ENCODE measurements at regions not wholly inside any gene's neighbourhood (a gene's known extent, or its start where the extent isn't known, plus 50 kb on each side); places are given as distances from the start of the nearest gene placed in this dataset.
"Not testable (repeated sequence)": the region's sequence is repeated elsewhere in the genome, so short reads cannot be mapped to it uniquely, and the experiment has no call there.

DNA sequence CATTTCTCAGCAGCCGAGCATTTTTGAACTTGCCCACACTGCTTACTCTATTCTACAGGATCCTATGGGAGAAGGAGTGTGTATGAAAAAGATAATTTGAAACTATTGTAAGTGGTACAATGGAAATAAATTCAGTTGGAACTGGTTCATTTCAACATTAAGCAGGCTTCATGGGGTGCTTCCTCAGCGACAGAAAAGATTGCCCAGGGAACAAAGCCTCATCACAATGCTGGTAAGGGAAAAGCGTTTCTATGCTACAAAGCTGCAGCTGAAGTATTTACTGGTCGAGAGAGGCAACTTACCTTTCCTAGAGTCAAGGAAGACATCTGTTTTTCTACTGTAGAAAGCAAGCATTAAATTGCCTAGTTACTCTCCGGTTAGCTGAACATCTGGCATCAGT is 568.2 kb upstream of the ZP4 start:
- no peak overlapping the region for H3K27ac ChIP-seq (ENCODE audit: low read depth in 1 of 2, low read length in 1 of 2)
- H3K9me3 ChIP-seq (ENCODE audit: control insufficient read depth in 2 of 2, insufficient read depth in 1 of 2, low read length in 1 of 2), result no peaks in the 10 kb centered on the region
- no peaks in the 10 kb centered on the region for H3K36me3 ChIP-seq (ENCODE audit: control insufficient read depth in 2 of 2, insufficient read depth in 2 of 2, low read length in 1 of 2)
- no peaks in the 10 kb centered on the region for H3K4me1 ChIP-seq (ENCODE audit: control insufficient read depth in 2 of 2, insufficient read depth in 2 of 2, low read length in 2 of 2)
- 82% methylated on average over 5 of the region's 5 CpGs for WGBS
- H3K27me3 ChIP-seq (ENCODE audit: control insufficient read depth in 2 of 2, insufficient read depth in 1 of 2, low read length in 1 of 2), result no peaks in the 10 kb centered on the region
- DNase-seq (ENCODE audit: low read depth in 6 of 9, low spot score in 9 of 9), result no peak
- no peak overlapping the region for H3K4me3 ChIP-seq (ENCODE audit: low read length in 2 of 2)

DNA sequence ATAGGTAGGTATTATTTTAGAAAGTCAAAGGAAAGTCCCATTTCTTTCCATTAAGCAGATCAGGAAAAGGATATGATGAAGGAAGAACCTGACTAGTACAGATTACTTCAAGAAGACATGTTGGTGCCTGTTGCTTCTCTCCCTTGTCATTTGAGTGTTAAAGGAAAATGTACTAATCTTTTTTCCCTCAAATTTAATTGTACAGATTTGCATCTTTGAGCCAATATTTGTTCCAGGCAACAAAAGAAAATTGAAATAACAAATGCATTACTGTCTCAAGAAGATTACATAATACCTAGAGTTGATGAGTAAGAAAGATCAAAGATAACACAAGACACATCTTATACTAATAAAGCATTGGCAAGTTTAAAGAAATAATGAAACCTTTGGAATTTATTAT is 566.9 kb upstream of the ZP4 start:
- no peaks in the 10 kb centered on the region for H3K27me3 ChIP-seq (ENCODE audit: control insufficient read depth in 2 of 2, insufficient read depth in 1 of 2, low read length in 1 of 2)
- DNase-seq (ENCODE audit: low read depth in 6 of 9, low spot score in 9 of 9), result no peak
- H3K9me3 ChIP-seq (ENCODE audit: control insufficient read depth in 2 of 2, insufficient read depth in 1 of 2, low read length in 1 of 2), result no peaks in the 10 kb centered on the region

DNA sequence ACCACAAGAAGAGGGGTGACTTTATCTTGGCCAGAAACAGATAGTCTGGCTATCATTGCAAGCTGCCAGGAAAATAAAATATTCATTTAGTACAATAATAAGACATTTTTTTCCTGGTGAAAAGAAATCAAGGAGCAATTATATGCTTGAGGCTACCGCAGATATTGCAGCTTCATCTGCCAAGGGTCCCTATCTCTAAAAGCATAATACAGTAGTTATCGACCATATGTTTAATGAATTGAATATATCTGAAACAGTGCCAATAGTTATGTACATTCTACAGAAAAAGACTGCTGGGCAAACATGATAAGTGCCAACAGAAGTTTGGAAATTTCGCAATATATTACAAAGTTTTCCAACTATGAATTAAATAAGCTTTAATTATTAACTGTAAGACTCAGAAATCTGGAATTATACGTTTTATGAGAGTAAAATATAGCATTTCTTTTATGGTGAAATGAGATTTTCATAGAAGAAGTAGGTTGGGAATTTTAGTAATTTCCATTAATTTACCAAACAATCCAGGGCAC is 561.1 kb upstream of the ZP4 start:
- Histone ChIP-seq H3K9me3 (ENCODE audit: control insufficient read depth in 2 of 2, insufficient read depth in 1 of 2, low read length in 1 of 2) (no peaks in the 10 kb centered on the region), H3K4me1 (ENCODE audit: control insufficient read depth in 2 of 2, insufficient read depth in 2 of 2, low read length in 2 of 2) (no peaks in the 10 kb centered on the region), H3K27ac (ENCODE audit: low read depth in 1 of 2, low read length in 1 of 2) (no peak overlapping the region), H3K4me3 (ENCODE audit: low read length in 2 of 2) (no peak overlapping the region), H3K36me3 (ENCODE audit: control insufficient read depth in 2 of 2, insufficient read depth in 2 of 2, low read length in 1 of 2) (no peaks in the 10 kb centered on the region), H3K27me3 (ENCODE audit: control insufficient read depth in 2 of 2, insufficient read depth in 1 of 2, low read length in 1 of 2) (no peaks in the 10 kb centered on the region)
- 89% methylated on average over 4 of the region's 4 CpGs for WGBS
- no peak for DNase-seq (ENCODE audit: low read depth in 6 of 9, low spot score in 9 of 9)

More for the DNA sequence above, 566.9 kb upstream of the ZP4 start:
- Histone ChIP-seq H3K27ac (ENCODE audit: low read depth in 1 of 2, low read length in 1 of 2) (no peak overlapping the region), H3K36me3 (ENCODE audit: control insufficient read depth in 2 of 2, insufficient read depth in 2 of 2, low read length in 1 of 2) (no peaks in the 10 kb centered on the region), H3K4me3 (ENCODE audit: low read length in 2 of 2) (no peak overlapping the region), H3K4me1 (ENCODE audit: control insufficient read depth in 2 of 2, insufficient read depth in 2 of 2, low read length in 2 of 2) (no peaks in the 10 kb centered on the region)

DNA sequence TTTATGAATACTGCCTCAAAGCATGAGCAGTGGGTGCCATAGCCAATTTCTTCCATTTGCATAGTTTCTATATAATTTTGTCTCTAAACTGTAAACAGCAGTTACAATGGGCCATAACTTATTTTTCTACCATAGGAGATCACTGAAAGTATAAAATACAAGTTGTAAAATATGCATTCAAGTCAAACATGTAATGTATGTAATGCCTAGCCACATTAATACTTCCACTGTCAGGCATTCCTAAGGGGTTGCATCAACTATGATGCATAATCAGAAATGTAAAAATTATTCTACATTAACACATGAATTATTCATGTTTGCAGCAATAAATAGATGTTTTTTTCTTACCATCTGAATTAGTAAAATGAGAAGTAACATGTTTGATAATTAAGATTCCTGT is 560.3 kb upstream of the ZP4 start:
- DNase-seq (ENCODE audit: low read depth in 6 of 9, low spot score in 9 of 9), result no peak
- Histone ChIP-seq H3K36me3 (ENCODE audit: control insufficient read depth in 2 of 2, insufficient read depth in 2 of 2, low read length in 1 of 2) (no peaks in the 10 kb centered on the region), H3K27me3 (ENCODE audit: control insufficient read depth in 2 of 2, insufficient read depth in 1 of 2, low read length in 1 of 2) (no peaks in the 10 kb centered on the region)

DNA sequence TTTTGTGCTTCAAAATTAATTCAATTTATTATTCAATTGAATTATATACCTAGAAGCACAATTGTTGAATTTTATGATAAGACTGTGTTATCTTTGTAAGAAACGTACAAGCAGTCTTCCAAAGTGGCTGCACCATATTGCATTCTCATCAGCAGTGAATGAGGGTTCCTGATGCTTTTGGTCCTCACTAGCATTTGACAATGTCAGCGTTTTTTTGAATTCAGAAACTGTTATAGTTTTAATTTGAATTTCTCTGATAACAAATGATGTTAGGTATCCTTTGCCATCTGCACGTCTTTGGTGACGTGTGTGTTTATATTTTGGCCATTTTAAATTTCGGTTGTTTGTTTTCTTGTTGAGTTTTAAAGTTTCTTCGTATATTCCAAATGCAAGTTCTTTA is 553.0 kb upstream of the ZP4 start:
- Histone ChIP-seq H3K36me3 (ENCODE audit: control insufficient read depth in 2 of 2, insufficient read depth in 2 of 2, low read length in 1 of 2) (no peaks in the 10 kb centered on the region), H3K27ac (ENCODE audit: low read depth in 1 of 2, low read length in 1 of 2) (no peak overlapping the region)
- 92% methylated on average over 6 of the region's 6 CpGs for WGBS

More for the DNA sequence above, 560.3 kb upstream of the ZP4 start:
- Histone ChIP-seq H3K9me3 (ENCODE audit: control insufficient read depth in 2 of 2, insufficient read depth in 1 of 2, low read length in 1 of 2) (no peaks in the 10 kb centered on the region), H3K4me1 (ENCODE audit: control insufficient read depth in 2 of 2, insufficient read depth in 2 of 2, low read length in 2 of 2) (no peaks in the 10 kb centered on the region), H3K4me3 (ENCODE audit: low read length in 2 of 2) (no peak overlapping the region), H3K27ac (ENCODE audit: low read depth in 1 of 2, low read length in 1 of 2) (no peak overlapping the region)

DNA sequence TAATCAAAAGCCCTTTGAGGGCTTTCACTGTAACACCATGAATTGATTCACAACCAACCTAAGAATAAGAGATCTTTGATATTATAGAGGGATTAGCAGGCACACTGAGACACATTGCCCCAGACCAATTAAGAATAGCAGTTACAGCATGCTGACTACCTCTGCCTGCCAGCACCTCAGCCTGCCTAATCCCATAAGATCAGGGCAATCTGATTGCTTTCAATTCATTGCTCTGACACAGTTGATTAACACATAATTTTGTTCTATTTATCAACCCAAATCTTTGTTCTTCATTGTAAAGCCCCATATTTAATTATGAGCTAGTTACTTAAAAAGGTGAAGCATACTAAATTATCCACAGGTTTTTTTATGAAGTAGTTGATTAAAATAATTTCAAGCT is 548.8 kb upstream of the ZP4 start:
- no peaks in the 10 kb centered on the region for H3K36me3 ChIP-seq (ENCODE audit: control insufficient read depth in 2 of 2, insufficient read depth in 2 of 2, low read length in 1 of 2)
- H3K9me3 ChIP-seq (ENCODE audit: control insufficient read depth in 2 of 2, insufficient read depth in 1 of 2, low read length in 1 of 2), result no peaks in the 10 kb centered on the region
- H3K27ac ChIP-seq (ENCODE audit: low read depth in 1 of 2, low read length in 1 of 2), result no peak overlapping the region
- H3K27me3 ChIP-seq (ENCODE audit: control insufficient read depth in 2 of 2, insufficient read depth in 1 of 2, low read length in 1 of 2), result no peaks in the 10 kb centered on the region
- DNase-seq (ENCODE audit: low read depth in 6 of 9, low spot score in 9 of 9), result no peak
- H3K4me1 ChIP-seq (ENCODE audit: control insufficient read depth in 2 of 2, insufficient read depth in 2 of 2, low read length in 2 of 2), result no peaks in the 10 kb centered on the region
- H3K4me3 ChIP-seq (ENCODE audit: low read length in 2 of 2), result no peak overlapping the region

More for the DNA sequence above, 553.0 kb upstream of the ZP4 start:
- no peak overlapping the region for H3K4me3 ChIP-seq (ENCODE audit: low read length in 2 of 2)
- no peak for DNase-seq (ENCODE audit: low read depth in 6 of 9, low spot score in 9 of 9)
- no peaks in the 10 kb centered on the region for H3K9me3 ChIP-seq (ENCODE audit: control insufficient read depth in 2 of 2, insufficient read depth in 1 of 2, low read length in 1 of 2)
- no peaks in the 10 kb centered on the region for H3K4me1 ChIP-seq (ENCODE audit: control insufficient read depth in 2 of 2, insufficient read depth in 2 of 2, low read length in 2 of 2)
- H3K27me3 ChIP-seq (ENCODE audit: control insufficient read depth in 2 of 2, insufficient read depth in 1 of 2, low read length in 1 of 2), result no peaks in the 10 kb centered on the region

DNA sequence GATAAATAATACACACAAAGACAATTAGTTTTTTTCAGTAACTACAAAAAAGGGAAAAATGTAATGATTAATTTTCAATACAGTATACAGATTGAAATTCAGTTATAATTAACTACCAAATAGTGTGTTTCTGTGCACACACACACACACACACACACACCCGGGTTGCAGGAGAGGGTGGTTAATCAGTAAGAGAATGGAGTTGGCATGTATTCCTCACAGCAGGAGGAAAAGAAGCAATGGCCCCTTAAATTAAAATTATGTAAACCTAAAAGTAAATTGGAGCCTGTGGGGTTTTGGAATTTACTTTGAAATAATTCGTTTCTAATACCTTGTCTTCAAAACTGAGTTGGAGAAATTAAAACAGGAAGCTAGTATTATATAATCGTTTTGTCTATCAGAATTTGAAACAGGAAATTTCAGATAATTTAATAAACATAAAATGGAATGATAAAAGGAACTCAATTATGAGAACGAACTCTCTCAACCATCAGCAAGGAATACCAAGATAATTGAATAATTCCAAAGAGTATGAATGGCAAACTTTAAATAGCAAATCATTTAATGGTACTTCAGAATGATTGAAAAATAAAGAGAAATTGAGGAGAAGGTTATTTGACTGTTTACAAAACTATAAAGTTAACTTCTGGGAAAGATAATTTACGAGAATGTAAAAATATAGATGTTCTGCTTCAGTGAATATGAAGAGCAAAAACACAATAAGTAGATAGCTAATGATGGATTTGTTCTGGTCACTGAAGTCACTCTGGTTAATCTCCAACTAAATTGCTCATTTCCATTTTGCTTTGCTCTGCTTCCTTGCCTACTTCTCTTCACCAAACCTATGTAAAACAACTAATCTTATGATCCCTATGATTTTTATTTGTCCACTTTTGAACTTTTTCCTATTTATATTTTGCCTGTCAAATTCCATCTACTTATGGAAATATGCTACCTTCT is 547.9 kb upstream of the ZP4 start:
- Histone ChIP-seq H3K4me1 (ENCODE audit: control insufficient read depth in 2 of 2, insufficient read depth in 2 of 2, low read length in 2 of 2) (no peaks in the 10 kb centered on the region), H3K36me3 (ENCODE audit: control insufficient read depth in 2 of 2, insufficient read depth in 2 of 2, low read length in 1 of 2) (no peaks in the 10 kb centered on the region), H3K4me3 (ENCODE audit: low read length in 2 of 2) (no peak overlapping the region), H3K27me3 (ENCODE audit: control insufficient read depth in 2 of 2, insufficient read depth in 1 of 2, low read length in 1 of 2) (no peaks in the 10 kb centered on the region), H3K9me3 (ENCODE audit: control insufficient read depth in 2 of 2, insufficient read depth in 1 of 2, low read length in 1 of 2) (no peaks in the 10 kb centered on the region), H3K27ac (ENCODE audit: low read depth in 1 of 2, low read length in 1 of 2) (no peak overlapping the region)
- WGBS, result 77% methylated on average over 5 of the region's 5 CpGs
- no peak for DNase-seq (ENCODE audit: low read depth in 6 of 9, low spot score in 9 of 9)

DNA sequence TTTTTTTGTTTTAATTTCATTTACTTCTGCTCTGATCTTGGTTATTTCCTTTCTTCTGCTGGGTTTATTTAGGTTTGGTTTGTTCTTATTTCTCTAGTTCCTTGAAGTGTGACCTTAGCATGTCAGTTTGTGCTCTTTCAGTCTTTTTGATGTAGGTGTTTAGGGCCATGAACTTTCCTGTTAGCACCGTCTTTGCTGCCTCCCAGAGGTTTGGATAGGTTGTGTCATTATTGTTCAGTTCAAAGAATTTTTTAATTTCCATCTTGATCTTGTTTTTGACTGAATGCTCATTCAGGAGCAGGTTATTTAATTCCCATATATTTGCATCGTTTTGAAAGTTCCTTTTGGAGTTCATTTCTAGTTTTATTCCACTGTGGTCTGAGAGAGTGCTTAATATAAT is 539.0 kb upstream of the ZP4 start:
- H3K36me3 ChIP-seq (ENCODE audit: control insufficient read depth in 2 of 2, insufficient read depth in 2 of 2, low read length in 1 of 2); H3K27me3 ChIP-seq (ENCODE audit: control insufficient read depth in 2 of 2, insufficient read depth in 1 of 2, low read length in 1 of 2); DNase-seq (ENCODE audit: low read depth in 6 of 9, low spot score in 9 of 9); H3K9me3 ChIP-seq (ENCODE audit: control insufficient read depth in 2 of 2, insufficient read depth in 1 of 2, low read length in 1 of 2); H3K27ac ChIP-seq (ENCODE audit: low read depth in 1 of 2, low read length in 1 of 2); H3K4me1 ChIP-seq (ENCODE audit: control insufficient read depth in 2 of 2, insufficient read depth in 2 of 2, low read length in 2 of 2); H3K4me3 ChIP-seq (ENCODE audit: low read length in 2 of 2): not testable (repeated sequence)
- WGBS, result 86% methylated on average over 2 of the region's 2 CpGs

DNA sequence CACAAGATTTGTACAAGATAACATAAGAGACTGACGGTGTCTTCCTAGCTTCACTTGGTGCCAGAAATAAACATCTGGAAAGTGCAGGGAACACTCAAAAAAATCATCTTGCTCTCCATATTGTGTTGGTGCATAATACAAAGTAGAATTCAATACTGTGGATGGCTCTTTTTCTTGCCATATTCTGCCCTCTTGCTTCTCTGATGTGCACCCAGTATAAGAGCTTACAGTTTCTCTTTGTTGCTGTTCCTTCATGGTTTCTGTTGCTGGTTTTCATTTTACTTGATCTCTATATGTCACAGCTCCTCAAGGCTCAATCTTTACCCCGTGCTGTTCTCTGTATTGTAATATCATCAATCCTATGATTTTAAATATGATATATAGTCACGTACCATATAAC is 528.5 kb upstream of the ZP4 start:
- no peak overlapping the region for H3K4me3 ChIP-seq (ENCODE audit: low read length in 2 of 2)
- H3K27ac ChIP-seq (ENCODE audit: low read depth in 1 of 2, low read length in 1 of 2), result no peak overlapping the region
- no peaks in the 10 kb centered on the region for H3K4me1 ChIP-seq (ENCODE audit: control insufficient read depth in 2 of 2, insufficient read depth in 2 of 2, low read length in 2 of 2)
- H3K9me3 ChIP-seq (ENCODE audit: control insufficient read depth in 2 of 2, insufficient read depth in 1 of 2, low read length in 1 of 2), result no peaks in the 10 kb centered on the region
- no peaks in the 10 kb centered on the region for H3K27me3 ChIP-seq (ENCODE audit: control insufficient read depth in 2 of 2, insufficient read depth in 1 of 2, low read length in 1 of 2)
- no peaks in the 10 kb centered on the region for H3K36me3 ChIP-seq (ENCODE audit: control insufficient read depth in 2 of 2, insufficient read depth in 2 of 2, low read length in 1 of 2)
- 75% methylated on average over 3 of the region's 3 CpGs for WGBS
- DNase-seq (ENCODE audit: low read depth in 6 of 9, low spot score in 9 of 9), result no peak

All from thymus (tissue), 11 donors.